Panc1 (cell line): ENCODE measurements at regions not wholly inside any gene's neighbourhood (a gene's known extent, or its start where the extent isn't known, plus 50 kb on each side); places are given as distances from the start of the nearest gene placed in this dataset.

Experiments
- POLR2AphosphoS5 ChIP-seq: IDR thresholded peaks from 2 replicates; pipeline ENCODE4 v1.6.1; 2012; ENCODE audit warnings: mild to moderate bottlenecking, low read depth, low read length, moderate library complexity
- SIN3A ChIP-seq: IDR thresholded peaks from 2 replicates; pipeline ENCODE4 v1.6.1; 2012; ENCODE audit warnings: low read depth, mild to moderate bottlenecking, low read length, moderate library complexity, borderline replicate concordance; ENCODE audit not compliant: insufficient read depth
- TCF7L2 ChIP-seq: IDR thresholded peaks from 2 replicates; pipeline ENCODE4 v1.6.1; 2011; ENCODE audit warnings: mild to moderate bottlenecking, low read depth, low read length, inconsistent platforms
- TF ChIP-seq, protein P1 (sequence below): fragments of 450-650 bp; IDR thresholded peaks from 2 replicates; pipeline ENCODE4 v1.5.1; 2017; ENCODE audit warnings: mild to moderate bottlenecking
- TF ChIP-seq, protein P2 (sequence below), 2 experiments: IDR thresholded peaks; 2 replicates each; pipeline ENCODE4 v1.6.1; 2011 to 2012; ENCODE audit warnings: low read depth in 2 of 2, control low read depth in 1 of 2, low read length in 1 of 2, mild to moderate bottlenecking in 1 of 2, moderate library complexity in 1 of 2; ENCODE audit not compliant: insufficient read depth in 1 of 2

DNA sequence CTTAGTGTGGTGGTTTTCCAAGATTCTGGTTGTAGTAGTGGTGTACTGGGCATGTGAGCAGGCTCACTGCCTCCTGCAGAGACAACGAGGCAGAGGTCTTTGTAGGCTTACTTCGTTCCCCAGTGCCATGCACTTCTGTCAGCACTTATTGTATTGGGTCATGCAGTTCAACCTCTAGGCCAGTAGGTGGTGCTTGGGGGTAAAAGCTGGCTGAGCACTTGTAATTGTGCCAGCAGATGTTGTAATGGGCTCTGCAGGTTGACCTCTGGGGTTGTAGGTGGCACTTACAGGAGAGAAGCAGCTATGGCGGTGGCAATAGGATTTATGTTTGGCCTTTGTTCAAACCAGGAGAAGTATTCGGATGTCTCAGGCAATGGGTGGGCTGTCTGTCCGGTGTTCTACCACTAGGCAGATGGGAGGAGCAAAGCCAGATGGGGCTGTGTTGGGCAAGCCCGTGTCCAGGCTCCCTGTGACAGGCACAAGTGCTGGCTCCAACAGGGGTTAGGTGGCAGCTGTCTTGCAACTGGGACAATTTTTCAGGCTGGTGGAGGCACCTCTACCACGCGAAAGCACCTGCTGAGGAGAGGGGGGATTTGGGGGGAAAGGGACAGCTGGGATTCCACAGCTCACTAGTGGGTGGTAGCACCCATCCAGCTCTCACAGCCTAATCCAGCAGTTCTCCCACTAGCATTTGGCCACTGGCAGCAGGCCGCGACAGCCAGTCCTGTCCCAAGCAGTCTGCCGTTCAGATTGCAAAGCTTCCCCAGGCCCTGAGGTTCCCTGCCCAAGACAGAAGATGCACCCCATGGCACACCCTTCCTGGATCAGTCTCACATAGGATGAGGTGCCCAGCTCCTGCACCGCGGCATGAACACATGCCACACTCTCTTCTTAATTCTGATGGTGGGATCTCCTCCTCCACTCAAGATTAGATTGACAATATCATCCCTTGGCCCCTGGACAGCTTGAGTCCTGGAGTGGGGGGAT, 274.5 kb downstream of the CTH start:
- TF ChIP-seq, protein P1, sequence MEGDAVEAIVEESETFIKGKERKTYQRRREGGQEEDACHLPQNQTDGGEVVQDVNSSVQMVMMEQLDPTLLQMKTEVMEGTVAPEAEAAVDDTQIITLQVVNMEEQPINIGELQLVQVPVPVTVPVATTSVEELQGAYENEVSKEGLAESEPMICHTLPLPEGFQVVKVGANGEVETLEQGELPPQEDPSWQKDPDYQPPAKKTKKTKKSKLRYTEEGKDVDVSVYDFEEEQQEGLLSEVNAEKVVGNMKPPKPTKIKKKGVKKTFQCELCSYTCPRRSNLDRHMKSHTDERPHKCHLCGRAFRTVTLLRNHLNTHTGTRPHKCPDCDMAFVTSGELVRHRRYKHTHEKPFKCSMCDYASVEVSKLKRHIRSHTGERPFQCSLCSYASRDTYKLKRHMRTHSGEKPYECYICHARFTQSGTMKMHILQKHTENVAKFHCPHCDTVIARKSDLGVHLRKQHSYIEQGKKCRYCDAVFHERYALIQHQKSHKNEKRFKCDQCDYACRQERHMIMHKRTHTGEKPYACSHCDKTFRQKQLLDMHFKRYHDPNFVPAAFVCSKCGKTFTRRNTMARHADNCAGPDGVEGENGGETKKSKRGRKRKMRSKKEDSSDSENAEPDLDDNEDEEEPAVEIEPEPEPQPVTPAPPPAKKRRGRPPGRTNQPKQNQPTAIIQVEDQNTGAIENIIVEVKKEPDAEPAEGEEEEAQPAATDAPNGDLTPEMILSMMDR = peak; percentile 78
- TF ChIP-seq TCF7L2 (no peak), POLR2AphosphoS5 (no peak), SIN3A (no peak)
- TF ChIP-seq, protein P2, sequence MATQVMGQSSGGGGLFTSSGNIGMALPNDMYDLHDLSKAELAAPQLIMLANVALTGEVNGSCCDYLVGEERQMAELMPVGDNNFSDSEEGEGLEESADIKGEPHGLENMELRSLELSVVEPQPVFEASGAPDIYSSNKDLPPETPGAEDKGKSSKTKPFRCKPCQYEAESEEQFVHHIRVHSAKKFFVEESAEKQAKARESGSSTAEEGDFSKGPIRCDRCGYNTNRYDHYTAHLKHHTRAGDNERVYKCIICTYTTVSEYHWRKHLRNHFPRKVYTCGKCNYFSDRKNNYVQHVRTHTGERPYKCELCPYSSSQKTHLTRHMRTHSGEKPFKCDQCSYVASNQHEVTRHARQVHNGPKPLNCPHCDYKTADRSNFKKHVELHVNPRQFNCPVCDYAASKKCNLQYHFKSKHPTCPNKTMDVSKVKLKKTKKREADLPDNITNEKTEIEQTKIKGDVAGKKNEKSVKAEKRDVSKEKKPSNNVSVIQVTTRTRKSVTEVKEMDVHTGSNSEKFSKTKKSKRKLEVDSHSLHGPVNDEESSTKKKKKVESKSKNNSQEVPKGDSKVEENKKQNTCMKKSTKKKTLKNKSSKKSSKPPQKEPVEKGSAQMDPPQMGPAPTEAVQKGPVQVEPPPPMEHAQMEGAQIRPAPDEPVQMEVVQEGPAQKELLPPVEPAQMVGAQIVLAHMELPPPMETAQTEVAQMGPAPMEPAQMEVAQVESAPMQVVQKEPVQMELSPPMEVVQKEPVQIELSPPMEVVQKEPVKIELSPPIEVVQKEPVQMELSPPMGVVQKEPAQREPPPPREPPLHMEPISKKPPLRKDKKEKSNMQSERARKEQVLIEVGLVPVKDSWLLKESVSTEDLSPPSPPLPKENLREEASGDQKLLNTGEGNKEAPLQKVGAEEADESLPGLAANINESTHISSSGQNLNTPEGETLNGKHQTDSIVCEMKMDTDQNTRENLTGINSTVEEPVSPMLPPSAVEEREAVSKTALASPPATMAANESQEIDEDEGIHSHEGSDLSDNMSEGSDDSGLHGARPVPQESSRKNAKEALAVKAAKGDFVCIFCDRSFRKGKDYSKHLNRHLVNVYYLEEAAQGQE (IDR thresholded peaks at IDR 0.05; ENCODE audit: insufficient read depth in 1 of 2, low read depth in 2 of 2, low read length in 1 of 2) = no peak
